ENCODE measurements at regions not wholly inside any gene's neighbourhood (a gene's known extent, or its start where the extent isn't known, plus 50 kb on each side); places are given as distances from the start of the nearest gene placed in this dataset.
A peak's percentile ranks its signal among the peaks of the same experiment; 100 is the strongest.

- Histone ChIP-seq H3K79me2 (ENCODE audit: low read depth) (no peaks in the 10 kb centered on the region), H2AFZ (replicated peaks) (no peak overlapping the region), H3K4me2 (no peak overlapping the region), H3K4me1 (no peaks in the 10 kb centered on the region), H4K20me1 (ENCODE audit: low read depth) (no peaks in the 10 kb centered on the region), H3K9me3 (ENCODE audit: low read depth) (no peaks in the 10 kb centered on the region), H3K36me3 (no peaks in the 10 kb centered on the region), H3K4me3 (no peak overlapping the region), H3K27me3 (no peaks in the 10 kb centered on the region), H3K27ac (no peak overlapping the region), H3F3A (ENCODE audit: low read depth) (no peaks in the 10 kb centered on the region), H3K9ac (no peak overlapping the region)
- no peak for DNase-seq (ENCODE audit: low spot score)
- Mint-ChIP-seq H3K27me3 (ENCODE audit: insufficient read depth, low read depth) (no peaks in the 10 kb centered on the region), H3K9me3 (no peaks in the 10 kb centered on the region), H3K27ac (no peak overlapping the region), H3K36me3 (no peaks in the 10 kb centered on the region), H3K4me1 (no peaks in the 10 kb centered on the region), H3K4me3 (no peak overlapping the region)
- TF ChIP-seq CTCF (IDR thresholded peaks at IDR 0.05) (no peak), EZH2phosphoT487 (IDR thresholded peaks at IDR 0.05) (no peak)
Observed at GRCh38 chr2:35891936-35892335, 463.6 kb upstream of the CRIM1 start.

GRCh38 chr2:35891528-35891927 is 464.1 kb upstream of the CRIM1 start:
- Histone ChIP-seq H3K9ac (no peak overlapping the region), H4K20me1 (ENCODE audit: low read depth) (no peaks in the 10 kb centered on the region), H3K4me2 (no peak overlapping the region), H2AFZ (replicated peaks) (no peak overlapping the region), H3K36me3 (no peaks in the 10 kb centered on the region), H3K27me3 (no peaks in the 10 kb centered on the region), H3K79me2 (ENCODE audit: low read depth) (no peaks in the 10 kb centered on the region), H3K27ac (no peak overlapping the region), H3K4me1 (no peaks in the 10 kb centered on the region), H3K4me3 (no peak overlapping the region), H3F3A (ENCODE audit: low read depth) (no peaks in the 10 kb centered on the region), H3K9me3 (ENCODE audit: low read depth) (no peaks in the 10 kb centered on the region)
- Mint-ChIP-seq H3K27me3 (ENCODE audit: insufficient read depth, low read depth) (no peaks in the 10 kb centered on the region), H3K36me3 (no peaks in the 10 kb centered on the region), H3K27ac (no peak overlapping the region), H3K4me3 (no peak overlapping the region), H3K9me3 (no peaks in the 10 kb centered on the region), H3K4me1 (no peaks in the 10 kb centered on the region)
- DNase-seq (ENCODE audit: low spot score), result no peak
- TF ChIP-seq CTCF (IDR thresholded peaks at IDR 0.05), result no peak
- TF ChIP-seq EZH2 (IDR thresholded peaks at IDR 0.05), result no peak
- no peak for TF ChIP-seq EZH2phosphoT487 (IDR thresholded peaks at IDR 0.05)

GRCh38 chr2:35887146-35887545 is 468.4 kb upstream of the CRIM1 start:
- no peaks in the 10 kb centered on the region for H3K4me1 Mint-ChIP-seq
- TF ChIP-seq EZH2 (IDR thresholded peaks at IDR 0.05), result no peak
- TF ChIP-seq CTCF (IDR thresholded peaks at IDR 0.05), result no peak
- no peak for TF ChIP-seq EZH2phosphoT487 (IDR thresholded peaks at IDR 0.05)
- no peaks in the 10 kb centered on the region for H3K79me2 ChIP-seq (ENCODE audit: low read depth)

GRCh38 chr2:35873921-35874320 is 481.7 kb upstream of the CRIM1 start:
- Histone ChIP-seq H3K9ac (no peak overlapping the region), H3K79me2 (ENCODE audit: low read depth) (no peaks in the 10 kb centered on the region), H3K27me3 (no peaks in the 10 kb centered on the region), H3F3A (ENCODE audit: low read depth) (no peaks in the 10 kb centered on the region), H3K9me3 (ENCODE audit: low read depth) (no peaks in the 10 kb centered on the region), H3K4me2 (no peak overlapping the region), H4K20me1 (ENCODE audit: low read depth) (no peaks in the 10 kb centered on the region), H3K36me3 (no peaks in the 10 kb centered on the region), H3K4me1 (no peaks in the 10 kb centered on the region), H3K27ac (no peak overlapping the region), H3K4me3 (no peak overlapping the region), H2AFZ (replicated peaks) (no peak overlapping the region)
- Mint-ChIP-seq H3K4me1 (no peaks in the 10 kb centered on the region), H3K27me3 (ENCODE audit: insufficient read depth, low read depth) (no peaks in the 10 kb centered on the region), H3K27ac (no peak overlapping the region), H3K36me3 (no peaks in the 10 kb centered on the region), H3K9me3 (no peaks in the 10 kb centered on the region), H3K4me3 (no peak overlapping the region)
- TF ChIP-seq EZH2 (IDR thresholded peaks at IDR 0.05), result no peak
- TF ChIP-seq CTCF (IDR thresholded peaks at IDR 0.05), result peak; percentile 34
- no peak for DNase-seq (ENCODE audit: low spot score)

More at GRCh38 chr2:35887146-35887545, 468.4 kb upstream of the CRIM1 start:
- DNase-seq (ENCODE audit: low spot score), result no peak
- no peaks in the 10 kb centered on the region for H3K9me3 Mint-ChIP-seq
- Histone ChIP-seq H3K36me3 (no peaks in the 10 kb centered on the region), H3K9ac (no peak overlapping the region), H3K27ac (no peak overlapping the region), H3K4me1 (no peaks in the 10 kb centered on the region), H3K4me3 (no peak overlapping the region), H3K9me3 (ENCODE audit: low read depth) (no peaks in the 10 kb centered on the region), H2AFZ (replicated peaks) (no peak overlapping the region), H3F3A (ENCODE audit: low read depth) (no peaks in the 10 kb centered on the region), H3K27me3 (no peaks in the 10 kb centered on the region), H4K20me1 (ENCODE audit: low read depth) (no peaks in the 10 kb centered on the region), H3K4me2 (no peak overlapping the region)
- no peak overlapping the region for H3K27ac Mint-ChIP-seq
- no peaks in the 10 kb centered on the region for H3K27me3 Mint-ChIP-seq (ENCODE audit: insufficient read depth, low read depth)
- no peaks in the 10 kb centered on the region for H3K36me3 Mint-ChIP-seq
- H3K4me3 Mint-ChIP-seq, result no peak overlapping the region

Measured in neural progenitor cell (in vitro differentiated cells).